Activated CD8-positive, alpha-beta memory T cell treated with anti-CD3 and anti-CD28 coated beads for 48 hours (primary cell): ENCODE measurements at regions not wholly inside any gene's neighbourhood (a gene's known extent, or its start where the extent isn't known, plus 50 kb on each side); places are given as distances from the start of the nearest gene placed in this dataset.
"Not testable (repeated sequence)": the region's sequence is repeated elsewhere in the genome, so short reads cannot be mapped to it uniquely, and the experiment has no call there.

ENCODE experiments used
- DNase-seq, 3 experiments: peaks; one replicate each; pipeline ENCODE4 v3.0.0-alpha.2; 2020; ENCODE audit warnings: low read depth in 2 of 3, low spot score in 2 of 3

- DNase-seq = no peak
Measured at GRCh38 chr5:1637639-1638481, 114.1 kb upstream of the LPCAT1 start.

- DNase-seq = no peak
Measured at GRCh38 chr5:1636981-1637638, 113.3 kb upstream of the LPCAT1 start.

- not testable (repeated sequence) for DNase-seq
Measured at GRCh38 chr5:1636208-1636770, 112.5 kb upstream of the LPCAT1 start.

- not testable (repeated sequence) for DNase-seq
Measured at GRCh38 chr5:1635477-1635876, 111.7 kb upstream of the LPCAT1 start.

GRCh38 chr5:1634337-1634661 is 110.5 kb upstream of the LPCAT1 start:
- no peak for DNase-seq

GRCh38 chr5:1633605-1634336 is 110.0 kb upstream of the LPCAT1 start:
- peak; percentile 61 to 74 (median 70) for DNase-seq

- not testable (repeated sequence) for DNase-seq
Measured at GRCh38 chr5:1631004-1631403, 107.2 kb upstream of the LPCAT1 start.

- not testable (repeated sequence) for DNase-seq
Measured at GRCh38 chr5:1626397-1626796, 102.6 kb upstream of the LPCAT1 start.

- not testable (repeated sequence) for DNase-seq
Measured at GRCh38 chr5:1619531-1619930, 95.8 kb upstream of the LPCAT1 start.

- not testable (repeated sequence) for DNase-seq
Measured at GRCh38 chr5:1618296-1618865, 94.6 kb upstream of the LPCAT1 start.

- DNase-seq = not testable (repeated sequence)
Measured at GRCh38 chr5:1617236-1617755, 93.5 kb upstream of the LPCAT1 start.

GRCh38 chr5:1613515-1613914 is 89.8 kb upstream of the LPCAT1 start:
- not testable (repeated sequence) for DNase-seq

- not testable (repeated sequence) for DNase-seq
Measured at GRCh38 chr5:1610526-1610925, 86.8 kb upstream of the LPCAT1 start.

- not testable (repeated sequence) for DNase-seq
Measured at GRCh38 chr5:1609111-1609510, 85.4 kb upstream of the LPCAT1 start.

GRCh38 chr5:1608336-1608735 is 84.6 kb upstream of the LPCAT1 start:
- DNase-seq = not testable (repeated sequence)

- not testable (repeated sequence) for DNase-seq
Measured at GRCh38 chr5:1606951-1607350, 83.2 kb upstream of the LPCAT1 start.

- not testable (repeated sequence) for DNase-seq
Measured at GRCh38 chr5:1603916-1604315, 80.2 kb upstream of the LPCAT1 start.

GRCh38 chr5:1601565-1601964 is 77.8 kb upstream of the LPCAT1 start:
- not testable (repeated sequence) for DNase-seq

- DNase-seq = not testable (repeated sequence)
Measured at GRCh38 chr5:1598950-1599737, 75.4 kb upstream of the LPCAT1 start.

GRCh38 chr5:1597093-1597473 is 73.3 kb upstream of the LPCAT1 start:
- not testable (repeated sequence) for DNase-seq
